HCT116 (cell line): ENCODE measurements at regions not wholly inside any gene's neighbourhood (a gene's known extent, or its start where the extent isn't known, plus 50 kb on each side); places are given as distances from the start of the nearest gene placed in this dataset.

Source experiments
- ATAC-seq: fragments of 200-7000 bp; cut with Tn5 transposase; 2 replicates; pipeline ENCODE4 v1.9.1; 2020; ENCODE audit warnings: mild to moderate bottlenecking, moderate library complexity
- BruUV-seq: library from RNA; stranded (reverse); fragments of 400-500 nt; replicated peaks from 2 replicates; lab custom pipeline; 2021; lab: Mats Ljungman, UMichigan
- CTCF ChIA-PET: fragments of 300-600 bp; sonication (Branson Sonifier 250); formaldehyde crosslinking; loops from one replicate; lab custom pipeline; 2021; ENCODE audit warnings: antibody characterized with exemption; lab: Charles Lee
- POLR2A ChIA-PET: fragments of 300-600, 350-600 bp; sonication (Branson Sonifier 250); formaldehyde crosslinking; loops from one replicate; lab custom pipeline; 2021; ENCODE audit warnings: antibody characterized with exemption; lab: Charles Lee
- RAD21 ChIA-PET, 2 experiments: fragments of 300-600 bp; sonication (Branson Sonifier 250); formaldehyde crosslinking; loops; one replicate each; lab custom pipeline; 2023; ENCODE audit warnings: low total read pairs in 2 of 2; ENCODE audit not compliant: uncharacterized antibody in 2 of 2, unreplicated experiment in 2 of 2, low non-redundant PET in 1 of 2; lab: Charles Lee
- DNase-seq: peaks from one replicate; pipeline ENCODE4 v3.0.0-alpha.2; 2010; ENCODE audit warnings: low read depth, low spot score
- H2AFZ ChIP-seq: fragments of 200-600 bp; shearing (Covaris generic), sonication (generic); 2 replicates; pipeline ENCODE4 v1.6.1; 2017; ENCODE audit warnings: low read depth, mixed run types, mixed read lengths, antibody characterized with exemption, low read length; ENCODE audit not compliant: poor library complexity, severe bottlenecking
- H3K27ac ChIP-seq: 2 replicates; pipeline ENCODE4 v1.5.1; 2012; ENCODE audit warnings: low read depth, low read length
- H3K27me3 ChIP-seq: fragments of 200-600 bp; sonication (generic); 2 replicates; pipeline ENCODE4 v1.6.1; 2016; ENCODE audit warnings: mixed run types, low read length, mixed read lengths; ENCODE audit not compliant: insufficient read depth
- H3K36me3 ChIP-seq, 2 experiments: fragments of 200-500 bp in 1 of 2; fragments of 200-600 bp in 1 of 2; sonication (Bioruptor generic) in 1 of 2; sonication (generic) in 1 of 2; 2 replicates each; pipeline versions ENCODE4 v1.5.1 to v1.6.1; 2014 to 2016; ENCODE audit warnings: low read length in 2 of 2, inconsistent platforms in 1 of 2, mixed read lengths in 1 of 2, mixed run types in 1 of 2; ENCODE audit not compliant: insufficient read depth in 2 of 2, control insufficient read depth in 1 of 2
- H3K4me1 ChIP-seq, 2 experiments: fragments of 200-600 bp in 1 of 2; sonication (generic) in 1 of 2; 2 replicates each; pipeline versions ENCODE4 v1.5.1 to v1.6.1; 2012 to 2017; ENCODE audit warnings: low read length in 2 of 2, inconsistent platforms in 1 of 2, mild to moderate bottlenecking in 1 of 2, mixed read lengths in 1 of 2, mixed run types in 1 of 2, moderate library complexity in 1 of 2; ENCODE audit not compliant: insufficient read depth in 2 of 2, control insufficient read depth in 1 of 2
- H3K4me2 ChIP-seq: fragments of 200-600 bp; sonication (generic); 2 replicates; pipeline ENCODE4 v1.6.1; 2017; ENCODE audit warnings: mixed run types, low read length, mixed read lengths
- H3K4me3 ChIP-seq, 2 experiments: fragments of 200-600 bp in 1 of 2; sonication (generic) in 1 of 2; replicated peaks in 1 of 2; 2 replicates each; pipeline ENCODE4 v1.5.1; 2011 to 2016; ENCODE audit warnings: low read length in 2 of 2, control low read depth in 1 of 2, low read depth in 1 of 2, mild to moderate bottlenecking in 1 of 2, mixed read lengths in 1 of 2, mixed run types in 1 of 2
- H3K79me2 ChIP-seq: fragments of 200-600 bp; sonication (generic); 2 replicates; pipeline ENCODE4 v1.6.1; 2017; ENCODE audit warnings: mild to moderate bottlenecking, mixed run types, low read length, moderate library complexity, mixed read lengths; ENCODE audit not compliant: insufficient read depth
- H3K9ac ChIP-seq: fragments of 200-600 bp; sonication (generic); 2 replicates; pipeline ENCODE4 v1.6.1; 2016; ENCODE audit warnings: low read length, mixed read lengths
- H3K9me2 ChIP-seq: fragments of 200-600 bp; sonication (generic), shearing (Covaris generic); 2 replicates; pipeline ENCODE4 v1.6.1; 2017; ENCODE audit warnings: mixed run types, mild to moderate bottlenecking, moderate library complexity; ENCODE audit not compliant: insufficient read depth
- H3K9me3 ChIP-seq, 2 experiments: fragments of 200-500 bp in 1 of 2; fragments of 200-600 bp in 1 of 2; sonication (Bioruptor generic) in 1 of 2; sonication (generic) in 1 of 2; 2 replicates each; pipeline ENCODE4 v1.6.1; 2014 to 2017; ENCODE audit warnings: low read length in 2 of 2, mixed read lengths in 2 of 2, inconsistent platforms in 1 of 2, low read depth in 1 of 2, mild to moderate bottlenecking in 1 of 2, mixed run types in 1 of 2, moderate library complexity in 1 of 2; ENCODE audit not compliant: control insufficient read depth in 1 of 2, insufficient read depth in 1 of 2
- H4K20me1 ChIP-seq: fragments of 200-600 bp; sonication (generic), shearing (Covaris generic); 2 replicates; pipeline ENCODE4 v1.6.1; 2017; ENCODE audit warnings: mixed run types, mild to moderate bottlenecking, moderate library complexity; ENCODE audit not compliant: insufficient read depth
- CBX3 ChIP-seq: IDR thresholded peaks from 2 replicates; pipeline ENCODE4 v1.6.1; 2012; ENCODE audit warnings: low read depth
- CEBPB ChIP-seq: IDR thresholded peaks from 2 replicates; pipeline ENCODE4 v1.6.1; 2012; ENCODE audit warnings: low read depth
- EGR1 ChIP-seq: IDR thresholded peaks from 2 replicates; pipeline ENCODE4 v1.6.1; 2012; ENCODE audit warnings: low read depth
- ELF1 ChIP-seq: IDR thresholded peaks from 2 replicates; pipeline ENCODE4 v1.6.1; 2012; ENCODE audit warnings: low read depth, borderline replicate concordance
- EZH2 ChIP-seq: fragments of 200-600 bp; sonication (generic); IDR thresholded peaks from 2 replicates; pipeline ENCODE4 v1.6.1; 2017; ENCODE audit warnings: antibody characterized with exemption, mixed run types
- EZH2phosphoT487 ChIP-seq: fragments of 200-600 bp; IDR thresholded peaks from 2 replicates; pipeline ENCODE4 v1.6.1; 2018; ENCODE audit warnings: antibody characterized with exemption, borderline replicate concordance
- FOSL1 ChIP-seq: IDR thresholded peaks from 2 replicates; pipeline ENCODE4 v1.6.1; 2012; ENCODE audit warnings: low read depth
- REST ChIP-seq: IDR thresholded peaks from 2 replicates; pipeline ENCODE4 v1.6.1; 2012; ENCODE audit warnings: low read depth
- SIN3A ChIP-seq: IDR thresholded peaks from 2 replicates; pipeline ENCODE4 v1.6.1; 2012; ENCODE audit warnings: low read depth
- SP1 ChIP-seq: IDR thresholded peaks from 2 replicates; pipeline ENCODE4 v1.6.1; 2012; ENCODE audit warnings: low read depth
- SRF ChIP-seq: IDR thresholded peaks from 2 replicates; pipeline ENCODE4 v1.6.1; 2012; ENCODE audit warnings: low read depth
- ZFX ChIP-seq: fragments of 450-650 bp; IDR thresholded peaks from 2 replicates; pipeline ENCODE4 v1.6.1; 2017
- ZNF274 ChIP-seq: fragments of 200-500 bp; sonication (Bioruptor generic); IDR thresholded peaks from 2 replicates; pipeline ENCODE4 v1.6.1; 2014; ENCODE audit warnings: mild to moderate bottlenecking, low read depth, low read length, inconsistent platforms
- intact Hi-C: fragments of 100-400 bp; cut with micrococcal nuclease; formaldehyde crosslinking; loops from 2 replicates; pipeline ENCODE4 v1.10.0; 2022
- TF ChIP-seq, protein P1 (sequence below): IDR thresholded peaks from 2 replicates; pipeline ENCODE4 v1.6.1; 2011; ENCODE audit warnings: mild to moderate bottlenecking, low read length, moderate library complexity; ENCODE audit not compliant: insufficient replicate concordance; ENCODE audit errors: extremely low read depth
- TF ChIP-seq, protein P2 (sequence below): IDR thresholded peaks from 2 replicates; pipeline ENCODE4 v1.6.1; 2012

GRCh38 chr4:17065821-17066220 is 167.4 kb upstream of the LDB2 start:
- CTCF ChIA-PET, result no interaction called here
- RAD21 ChIA-PET, result no interaction called here
- TF ChIP-seq SP1 (no peak), SRF (no peak), SIN3A (no peak), EZH2 (no peak)
- TF ChIP-seq, protein P1, sequence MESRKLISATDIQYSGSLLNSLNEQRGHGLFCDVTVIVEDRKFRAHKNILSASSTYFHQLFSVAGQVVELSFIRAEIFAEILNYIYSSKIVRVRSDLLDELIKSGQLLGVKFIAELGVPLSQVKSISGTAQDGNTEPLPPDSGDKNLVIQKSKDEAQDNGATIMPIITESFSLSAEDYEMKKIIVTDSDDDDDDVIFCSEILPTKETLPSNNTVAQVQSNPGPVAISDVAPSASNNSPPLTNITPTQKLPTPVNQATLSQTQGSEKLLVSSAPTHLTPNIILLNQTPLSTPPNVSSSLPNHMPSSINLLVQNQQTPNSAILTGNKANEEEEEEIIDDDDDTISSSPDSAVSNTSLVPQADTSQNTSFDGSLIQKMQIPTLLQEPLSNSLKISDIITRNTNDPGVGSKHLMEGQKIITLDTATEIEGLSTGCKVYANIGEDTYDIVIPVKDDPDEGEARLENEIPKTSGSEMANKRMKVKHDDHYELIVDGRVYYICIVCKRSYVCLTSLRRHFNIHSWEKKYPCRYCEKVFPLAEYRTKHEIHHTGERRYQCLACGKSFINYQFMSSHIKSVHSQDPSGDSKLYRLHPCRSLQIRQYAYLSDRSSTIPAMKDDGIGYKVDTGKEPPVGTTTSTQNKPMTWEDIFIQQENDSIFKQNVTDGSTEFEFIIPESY, result no peak
- no peaks in the 10 kb centered on the region for H4K20me1 ChIP-seq
- intact Hi-C loops, result no loop called here
- no peak overlapping the region for H2AFZ ChIP-seq
- H3K27ac ChIP-seq, result no peak overlapping the region
- no peak overlapping the region for H3K9ac ChIP-seq
- H3K27me3 ChIP-seq, result no peaks in the 10 kb centered on the region
- peaks cover 0 to 6% of the 10 kb centered on the region in 2 experiments; a peak in 2 of 4 replicates for H3K4me1 ChIP-seq
- H3K9me3 ChIP-seq, result no peaks in the 10 kb centered on the region
- no peaks in the 10 kb centered on the region for H3K36me3 ChIP-seq
- ATAC-seq, result no peak
- POLR2A ChIA-PET, result no interaction called here
- H3K9me2 ChIP-seq, result no peaks in the 10 kb centered on the region
- BruUV-seq, result no TSS peak
- DNase-seq, result no peak
- H3K4me3 ChIP-seq, result no peak overlapping the region
- no peak overlapping the region for H3K4me2 ChIP-seq
- H3K79me2 ChIP-seq, result no peaks in the 10 kb centered on the region

DNA sequence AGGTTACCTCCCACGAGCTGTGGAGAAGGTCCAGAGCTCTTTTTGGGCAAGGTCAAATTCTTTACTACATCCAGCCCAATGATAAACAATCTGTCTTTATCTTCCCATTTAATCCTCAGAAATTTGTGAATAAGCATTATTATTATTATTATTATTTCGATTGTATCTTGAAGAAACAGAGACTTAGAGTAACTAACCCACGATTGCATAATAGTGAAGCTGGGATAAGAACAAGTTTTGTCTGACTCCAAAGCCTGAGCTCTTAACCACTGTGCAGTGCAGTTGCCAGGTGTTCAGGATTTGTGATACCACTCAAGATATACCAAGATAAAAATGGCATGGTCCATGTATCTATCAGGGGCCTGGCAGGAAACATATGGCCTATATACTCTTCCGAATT is 166.5 kb upstream of the LDB2 start:
- no peaks in the 10 kb centered on the region for H4K20me1 ChIP-seq
- H3K4me1 ChIP-seq, result peaks cover 0 to 6% of the 10 kb centered on the region in 2 experiments; a peak in 2 of 4 replicates
- H3K9me2 ChIP-seq, result no peaks in the 10 kb centered on the region
- H3K9me3 ChIP-seq, result no peaks in the 10 kb centered on the region
- H3K79me2 ChIP-seq, result no peaks in the 10 kb centered on the region
- no peak overlapping the region for H3K9ac ChIP-seq
- H2AFZ ChIP-seq, result no peak overlapping the region
- TF ChIP-seq EZH2phosphoT487, result no peak
- TF ChIP-seq EGR1, result no peak
- TF ChIP-seq FOSL1, result no peak
- no peak for TF ChIP-seq REST
- no peak for TF ChIP-seq SIN3A
- no peak for TF ChIP-seq CBX3
- TF ChIP-seq EZH2, result no peak
- TF ChIP-seq ELF1, result no peak
- TF ChIP-seq ZFX, result no peak
- no peak for TF ChIP-seq CEBPB
- no peak for TF ChIP-seq SRF
- TF ChIP-seq ZNF274, result no peak
- TF ChIP-seq, protein P2, sequence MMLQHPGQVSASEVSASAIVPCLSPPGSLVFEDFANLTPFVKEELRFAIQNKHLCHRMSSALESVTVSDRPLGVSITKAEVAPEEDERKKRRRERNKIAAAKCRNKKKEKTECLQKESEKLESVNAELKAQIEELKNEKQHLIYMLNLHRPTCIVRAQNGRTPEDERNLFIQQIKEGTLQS, result no peak
- no peak overlapping the region for H3K27ac ChIP-seq
- ChIA-PET CTCF (no interaction called here), POLR2A (no interaction called here), RAD21 (no interaction called here)
- H3K36me3 ChIP-seq, result no peaks in the 10 kb centered on the region
- intact Hi-C loops, result no loop called here
- H3K27me3 ChIP-seq, result no peaks in the 10 kb centered on the region
- no peak overlapping the region for H3K4me2 ChIP-seq
- DNase-seq (no peak), ATAC-seq (no peak)
- BruUV-seq, result no TSS peak
- no peak overlapping the region for H3K4me3 ChIP-seq
